T-helper 1 cell treated with Interleukin-12 subunit alpha and Interleukin-12 subunit beta and Interleukin-4 antibody, amounts not matched to agents 30 μg/mL and 1 μg/mL, for 36 hours (primary cell): ENCODE measurements at regions not wholly inside any gene's neighbourhood (a gene's known extent, or its start where the extent isn't known, plus 50 kb on each side); places are given as distances from the start of the nearest gene placed in this dataset.

Source experiments
- H3K27ac Mint-ChIP-seq: one replicate; pipeline ENCODE4 v1.8.0; 2021; ENCODE audit warnings: mild to moderate bottlenecking, mixed read lengths
- H3K27me3 Mint-ChIP-seq: one replicate; pipeline ENCODE4 v1.8.0; 2021; ENCODE audit warnings: low read depth, mixed read lengths
- H3K36me3 Mint-ChIP-seq: one replicate; pipeline ENCODE4 v1.8.0; 2021; ENCODE audit warnings: low read depth, mixed read lengths
- H3K4me1 Mint-ChIP-seq: one replicate; pipeline ENCODE4 v1.8.0; 2021; ENCODE audit warnings: low read depth, mixed read lengths
- H3K4me3 Mint-ChIP-seq: one replicate; pipeline ENCODE4 v1.8.0; 2021; ENCODE audit warnings: mild to moderate bottlenecking, moderate library complexity, mixed read lengths
- H3K9me3 Mint-ChIP-seq: one replicate; pipeline ENCODE4 v1.8.0; 2021; ENCODE audit warnings: mixed read lengths

- Mint-ChIP-seq H3K9me3 (no peaks in the 10 kb centered on the region), H3K4me1 (no peaks in the 10 kb centered on the region), H3K27ac (no peak overlapping the region), H3K36me3 (no peaks in the 10 kb centered on the region), H3K27me3 (peaks cover 8% of the 10 kb centered on the region), H3K4me3 (no peak overlapping the region)
These were observed 307.4 kb upstream of the DAB2 start for GRCh38 chr5:39732166-39732565.

DNA sequence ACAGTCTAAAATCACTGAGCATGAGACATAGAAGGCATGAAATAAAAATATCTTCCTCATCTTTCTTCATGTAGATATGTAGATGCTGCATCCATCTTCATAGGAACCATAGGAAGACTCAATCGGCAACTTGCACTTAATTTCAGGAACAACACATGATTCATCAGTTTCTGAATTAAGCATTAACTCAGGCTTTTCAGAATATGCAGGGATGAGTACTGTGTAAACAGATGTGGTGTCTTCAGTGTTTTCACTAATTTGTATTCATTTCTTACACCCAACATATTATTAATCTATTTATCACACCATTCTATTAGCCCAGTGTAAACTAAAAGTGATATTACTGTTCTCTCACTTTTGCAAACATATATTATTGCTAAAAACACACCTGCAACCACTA is 305.9 kb upstream of the DAB2 start:
- Mint-ChIP-seq H3K4me1 (no peaks in the 10 kb centered on the region), H3K27ac (no peak overlapping the region), H3K9me3 (no peaks in the 10 kb centered on the region), H3K4me3 (no peak overlapping the region), H3K36me3 (no peaks in the 10 kb centered on the region), H3K27me3 (peaks cover 8% of the 10 kb centered on the region)

DNA sequence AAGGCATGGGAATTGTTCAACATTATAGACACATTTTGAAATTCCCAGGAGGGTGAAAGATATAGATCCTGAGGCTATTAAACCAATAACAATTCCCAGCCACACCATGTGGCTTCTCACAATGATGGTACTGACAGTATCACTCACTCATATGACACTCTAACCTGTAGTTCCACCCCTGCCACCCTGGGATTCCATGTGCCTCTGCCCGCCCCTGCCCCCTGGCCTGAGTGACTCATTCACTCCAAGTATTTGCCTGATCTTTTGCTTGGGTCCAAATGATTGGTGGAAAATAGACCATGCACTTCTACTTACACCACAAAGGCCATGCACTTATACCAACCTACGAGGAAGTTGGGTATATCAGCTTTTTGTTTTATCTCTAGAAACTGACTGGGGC is 305.2 kb upstream of the DAB2 start:
- Mint-ChIP-seq H3K27me3 (peaks cover 8% of the 10 kb centered on the region), H3K4me3 (no peak overlapping the region), H3K4me1 (no peaks in the 10 kb centered on the region), H3K9me3 (no peaks in the 10 kb centered on the region), H3K27ac (no peak overlapping the region), H3K36me3 (no peaks in the 10 kb centered on the region)

DNA sequence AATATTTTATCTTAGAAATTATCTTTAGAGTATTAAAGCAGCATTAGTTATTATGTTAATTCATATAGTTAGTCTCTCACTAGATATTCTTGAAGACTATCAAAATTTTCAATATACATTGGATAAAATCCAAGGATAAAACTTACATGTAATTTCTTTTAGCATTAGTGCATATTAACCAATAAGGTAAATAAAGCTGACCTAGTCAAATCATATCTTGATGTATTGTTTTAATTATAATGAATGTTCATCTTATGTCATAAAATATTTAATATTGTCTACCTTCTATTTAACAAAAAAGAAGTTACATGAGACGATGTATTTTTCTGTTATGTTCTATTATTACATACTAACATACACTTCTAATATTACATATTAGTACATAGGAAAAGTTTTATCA is 301.7 kb upstream of the DAB2 start:
- Mint-ChIP-seq H3K36me3 (no peaks in the 10 kb centered on the region), H3K4me1 (no peaks in the 10 kb centered on the region), H3K4me3 (no peak overlapping the region), H3K9me3 (no peaks in the 10 kb centered on the region), H3K27ac (no peak overlapping the region), H3K27me3 (peaks cover 8% of the 10 kb centered on the region)

GRCh38 chr5:39721394-39721793 is 296.6 kb upstream of the DAB2 start:
- no peaks in the 10 kb centered on the region for H3K9me3 Mint-ChIP-seq

GRCh38 chr5:39720136-39720535 is 295.4 kb upstream of the DAB2 start:
- no peak overlapping the region for H3K4me3 Mint-ChIP-seq
- H3K4me1 Mint-ChIP-seq, result no peaks in the 10 kb centered on the region
- no peaks in the 10 kb centered on the region for H3K27me3 Mint-ChIP-seq
- no peaks in the 10 kb centered on the region for H3K36me3 Mint-ChIP-seq
- no peak overlapping the region for H3K27ac Mint-ChIP-seq
- no peaks in the 10 kb centered on the region for H3K9me3 Mint-ChIP-seq

More at GRCh38 chr5:39721394-39721793, 296.6 kb upstream of the DAB2 start:
- H3K36me3 Mint-ChIP-seq, result no peaks in the 10 kb centered on the region
- H3K4me3 Mint-ChIP-seq, result no peak overlapping the region
- no peak overlapping the region for H3K27ac Mint-ChIP-seq
- H3K27me3 Mint-ChIP-seq, result no peaks in the 10 kb centered on the region
- no peaks in the 10 kb centered on the region for H3K4me1 Mint-ChIP-seq

GRCh38 chr5:39717176-39717897 is 292.6 kb upstream of the DAB2 start:
- Mint-ChIP-seq H3K9me3 (no peaks in the 10 kb centered on the region), H3K4me1 (no peaks in the 10 kb centered on the region), H3K36me3 (no peaks in the 10 kb centered on the region), H3K27ac (no peak overlapping the region), H3K27me3 (peaks cover 3% of the 10 kb centered on the region), H3K4me3 (no peak overlapping the region)

- Mint-ChIP-seq H3K4me1 (no peaks in the 10 kb centered on the region), H3K36me3 (no peaks in the 10 kb centered on the region), H3K4me3 (no peak overlapping the region), H3K27me3 (peaks cover 3% of the 10 kb centered on the region), H3K27ac (no peak overlapping the region), H3K9me3 (no peaks in the 10 kb centered on the region)
These were observed 291.8 kb upstream of the DAB2 start for GRCh38 chr5:39716532-39717028.

DNA sequence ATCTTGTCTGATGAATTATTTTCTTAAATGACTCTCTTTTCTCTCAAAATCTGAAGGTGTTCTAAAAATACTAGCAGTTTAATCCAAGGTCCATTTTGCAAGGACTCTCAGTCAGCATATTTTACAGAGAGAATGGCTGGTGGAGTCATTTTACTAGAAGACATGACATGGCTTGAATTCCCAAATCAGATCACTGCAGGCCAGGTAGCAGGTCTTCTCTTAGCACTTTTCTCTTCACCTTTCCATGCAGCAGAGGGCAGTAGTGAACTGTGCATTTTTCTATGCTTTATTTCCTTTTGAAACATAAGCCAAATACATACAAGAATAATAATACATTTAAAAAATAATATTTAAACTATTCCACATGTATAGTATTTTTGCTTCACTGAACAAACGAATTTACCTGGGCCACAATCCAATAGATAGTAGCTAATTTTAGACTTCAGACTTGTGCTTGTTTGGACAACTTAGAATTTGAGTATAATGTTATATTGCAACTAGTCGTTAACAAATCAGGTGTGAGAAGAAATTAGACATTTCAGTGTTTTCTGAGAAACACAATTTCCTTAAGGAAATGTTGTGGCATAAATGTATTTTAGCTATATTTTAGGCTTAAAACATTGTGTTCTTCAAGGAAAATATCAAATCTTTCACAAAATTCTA is 289.4 kb upstream of the DAB2 start:
- peaks cover 3% of the 10 kb centered on the region for H3K27me3 Mint-ChIP-seq
- H3K4me1 Mint-ChIP-seq, result no peaks in the 10 kb centered on the region
- no peak overlapping the region for H3K4me3 Mint-ChIP-seq
- no peak overlapping the region for H3K27ac Mint-ChIP-seq
- no peaks in the 10 kb centered on the region for H3K36me3 Mint-ChIP-seq
- no peaks in the 10 kb centered on the region for H3K9me3 Mint-ChIP-seq

GRCh38 chr5:39713250-39713916 is 288.6 kb upstream of the DAB2 start:
- H3K9me3 Mint-ChIP-seq, result no peaks in the 10 kb centered on the region
- H3K27ac Mint-ChIP-seq, result no peak overlapping the region
- H3K27me3 Mint-ChIP-seq, result peaks cover 3% of the 10 kb centered on the region
- H3K4me1 Mint-ChIP-seq, result no peaks in the 10 kb centered on the region
- H3K4me3 Mint-ChIP-seq, result no peak overlapping the region
- H3K36me3 Mint-ChIP-seq, result no peaks in the 10 kb centered on the region

DNA sequence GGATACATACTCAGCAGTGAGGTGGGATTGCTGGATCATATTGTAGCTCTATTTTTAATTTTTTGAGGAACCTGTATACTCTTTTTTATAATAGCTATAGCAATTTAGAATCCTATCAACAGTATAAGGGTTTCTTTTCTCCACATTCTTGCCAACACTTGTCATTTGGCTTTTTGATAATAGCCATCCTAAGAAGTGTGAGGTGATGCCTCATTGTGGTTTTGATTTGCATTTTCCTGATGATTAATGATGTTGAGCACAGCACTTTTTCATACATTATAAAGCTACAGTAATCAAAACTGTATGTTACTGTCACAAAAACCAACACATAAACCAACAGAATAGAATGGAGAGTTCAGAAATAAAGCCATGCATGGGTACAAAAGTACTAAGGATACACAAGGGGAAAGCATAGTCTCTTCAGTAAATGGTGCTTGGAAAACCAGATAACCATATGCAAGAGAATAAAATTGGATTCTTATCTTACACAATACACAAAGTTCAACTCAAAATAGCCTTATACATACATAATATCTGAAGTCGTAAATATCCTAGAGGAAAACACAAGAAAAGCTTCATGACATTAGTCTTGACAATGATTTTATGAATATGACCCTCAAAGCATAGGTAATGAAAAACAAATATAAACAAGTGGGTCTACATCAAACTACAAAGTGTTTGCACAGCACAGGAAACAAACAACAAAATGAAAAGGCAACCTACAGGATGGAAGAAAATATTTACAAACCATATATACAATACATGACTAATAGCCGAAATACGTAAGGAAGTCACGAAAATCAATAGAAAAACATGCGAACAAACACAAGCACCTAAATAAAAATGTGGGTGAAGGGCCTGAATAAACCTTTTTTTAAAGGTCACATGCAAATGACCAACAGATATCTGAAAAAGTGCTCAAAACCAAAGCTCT is 287.8 kb upstream of the DAB2 start:
- no peak overlapping the region for H3K27ac Mint-ChIP-seq
- H3K27me3 Mint-ChIP-seq, result peaks cover 3% of the 10 kb centered on the region
- H3K4me3 Mint-ChIP-seq, result no peak overlapping the region
- H3K4me1 Mint-ChIP-seq, result no peaks in the 10 kb centered on the region
- no peaks in the 10 kb centered on the region for H3K36me3 Mint-ChIP-seq
- no peaks in the 10 kb centered on the region for H3K9me3 Mint-ChIP-seq

GRCh38 chr5:39711821-39712220 is 287.0 kb upstream of the DAB2 start:
- peaks cover 3% of the 10 kb centered on the region for H3K27me3 Mint-ChIP-seq
- H3K4me3 Mint-ChIP-seq, result no peak overlapping the region
- no peaks in the 10 kb centered on the region for H3K36me3 Mint-ChIP-seq
- no peaks in the 10 kb centered on the region for H3K4me1 Mint-ChIP-seq
- H3K9me3 Mint-ChIP-seq, result no peaks in the 10 kb centered on the region
- no peak overlapping the region for H3K27ac Mint-ChIP-seq

- no peak overlapping the region for H3K27ac Mint-ChIP-seq
- H3K4me3 Mint-ChIP-seq, result no peak overlapping the region
- H3K9me3 Mint-ChIP-seq, result no peaks in the 10 kb centered on the region
- no peaks in the 10 kb centered on the region for H3K36me3 Mint-ChIP-seq
- peaks cover 6% of the 10 kb centered on the region for H3K27me3 Mint-ChIP-seq
- H3K4me1 Mint-ChIP-seq, result no peaks in the 10 kb centered on the region
These were observed 284.3 kb upstream of the DAB2 start for GRCh38 chr5:39709032-39709431.

GRCh38 chr5:39702928-39703327 is 278.1 kb upstream of the DAB2 start:
- H3K4me3 Mint-ChIP-seq, result no peak overlapping the region

More at GRCh38 chr5:39702928-39703327, 278.1 kb upstream of the DAB2 start:
- H3K4me1 Mint-ChIP-seq, result no peaks in the 10 kb centered on the region
- no peak overlapping the region for H3K27ac Mint-ChIP-seq
- no peaks in the 10 kb centered on the region for H3K9me3 Mint-ChIP-seq
- no peaks in the 10 kb centered on the region for H3K36me3 Mint-ChIP-seq
- H3K27me3 Mint-ChIP-seq, result peaks cover 4% of the 10 kb centered on the region
